Keratinocyte (primary cell): ENCODE measurements at regions not wholly inside any gene's neighbourhood (a gene's known extent, or its start where the extent isn't known, plus 50 kb on each side); places are given as distances from the start of the nearest gene placed in this dataset.

Source experiments
- DNase-seq: peaks from one replicate; pipeline ENCODE4 v3.0.0-alpha.2; 2011; ENCODE audit warnings: low read depth, missing footprints, low spot score
- FAIRE-seq: peaks from 2 replicates; lab custom pipeline; 2011; peaks lifted over from hg19 to GRCh38; lab: Jason Lieb, UNC
- H2AFZ ChIP-seq: 2 replicates; pipeline ENCODE4 v1.6.0; 2012; ENCODE audit warnings: low read length, control low read depth, inconsistent platforms; ENCODE audit not compliant: control insufficient read depth
- H3K27ac ChIP-seq: 2 replicates; pipeline ENCODE4 v1.5.1; 2011; ENCODE audit warnings: low read length; ENCODE audit not compliant: control insufficient read depth, insufficient read depth
- H3K27me3 ChIP-seq: 3 replicates; pipeline ENCODE4 v1.6.0; 2011; ENCODE audit warnings: low read length; ENCODE audit not compliant: control insufficient read depth, insufficient read depth; ENCODE audit errors: extremely low read depth
- H3K36me3 ChIP-seq, 2 experiments: 2 replicates in 1 of 2; 3 replicates in 1 of 2; pipeline ENCODE4 v1.5.1; 2011; ENCODE audit warnings: low read length in 2 of 2, mild to moderate bottlenecking in 1 of 2; ENCODE audit not compliant: control insufficient read depth in 2 of 2, insufficient read depth in 2 of 2; ENCODE audit errors: extremely low read depth in 1 of 2
- H3K4me1 ChIP-seq: 3 replicates; pipeline ENCODE4 v1.5.1; 2011; ENCODE audit warnings: low read length; ENCODE audit not compliant: control insufficient read depth, insufficient read depth; ENCODE audit errors: extremely low read depth
- H3K4me2 ChIP-seq: 3 replicates; pipeline ENCODE4 v1.6.0; 2011; ENCODE audit warnings: low read depth, low read length; ENCODE audit not compliant: control insufficient read depth, insufficient read depth; ENCODE audit errors: extremely low read depth
- H3K4me3 ChIP-seq, 3 experiments: fragments of 200-600 bp in 1 of 3; sonication (generic) in 1 of 3; 2 replicates in 2 of 3; 3 replicates in 1 of 3; pipeline ENCODE4 v1.5.1; 2011 to 2016; ENCODE audit warnings: low read length in 3 of 3, mild to moderate bottlenecking in 3 of 3, control low read depth in 2 of 3, inconsistent platforms in 1 of 3, low read depth in 1 of 3, mixed read lengths in 1 of 3, mixed run types in 1 of 3, moderate library complexity in 1 of 3; ENCODE audit not compliant: control insufficient read depth in 2 of 3, insufficient read depth in 2 of 3; ENCODE audit errors: extremely low read depth in 1 of 3
- H3K79me2 ChIP-seq: 2 replicates; pipeline ENCODE4 v1.6.0; 2012; ENCODE audit warnings: low read length; ENCODE audit not compliant: control insufficient read depth, insufficient read depth
- H3K9ac ChIP-seq: 3 replicates; pipeline ENCODE4 v1.6.0; 2011; ENCODE audit warnings: low read length; ENCODE audit not compliant: control insufficient read depth, insufficient read depth; ENCODE audit errors: extremely low read depth
- H3K9me1 ChIP-seq: 3 replicates; pipeline ENCODE4 v1.6.0; 2011; ENCODE audit warnings: low read length; ENCODE audit not compliant: control insufficient read depth, insufficient read depth; ENCODE audit errors: extremely low read depth
- H3K9me3 ChIP-seq: 2 replicates; pipeline ENCODE4 v1.5.1; 2012; ENCODE audit warnings: low read depth, low read length; ENCODE audit not compliant: control insufficient read depth
- H4K20me1 ChIP-seq: 3 replicates; pipeline ENCODE4 v1.6.0; 2011; ENCODE audit warnings: low read length; ENCODE audit not compliant: control insufficient read depth, insufficient read depth; ENCODE audit errors: extremely low read depth
- CTCF ChIP-seq, 3 experiments: IDR thresholded peaks in 1 of 3; conservative IDR thresholded peaks in 1 of 3; optimal IDR thresholded peaks in 1 of 3; 2 replicates in 2 of 3; 3 replicates in 1 of 3; pipeline versions ENCODE3 to v1.5.1; 2011; ENCODE audit warnings: low read length in 3 of 3, mild to moderate bottlenecking in 3 of 3, moderate library complexity in 2 of 3, control low read depth in 1 of 3, inconsistent platforms in 1 of 3; ENCODE audit not compliant: insufficient read depth in 2 of 3; ENCODE audit errors: extremely low read depth in 1 of 3
- EZH2 ChIP-seq: IDR thresholded peaks from one replicate; pipeline ENCODE4 v1.6.1; 2012; ENCODE audit warnings: inconsistent platforms, mild to moderate bottlenecking, low read length, moderate library complexity
- dilution Hi-C: fragments of 300-500 bp; cut with MboI; formaldehyde crosslinking; loops from one replicate; pipeline ENCODE4 v1.7.0; 2020; ENCODE audit warnings: low sequenced_read_pairs; ENCODE audit not compliant: extremely low pct_ligation_motif_present

- H3K4me1 ChIP-seq: no peaks in the 10 kb centered on the region
- no peak overlapping the region for H3K9ac ChIP-seq
- FAIRE-seq (no peak), DNase-seq (no peak)
- dilution Hi-C loops: no loop called here
- H3K27me3 ChIP-seq: peaks cover 9% of the 10 kb centered on the region
- H3K79me2 ChIP-seq: no peaks in the 10 kb centered on the region
- no peaks in the 10 kb centered on the region for H3K36me3 ChIP-seq
- H3K4me2 ChIP-seq: no peak overlapping the region
- no peak overlapping the region for H3K27ac ChIP-seq
- no peak overlapping the region for H2AFZ ChIP-seq
- no peaks in the 10 kb centered on the region for H4K20me1 ChIP-seq
- no peaks in the 10 kb centered on the region for H3K9me1 ChIP-seq
- H3K4me3 ChIP-seq: no peak overlapping the region
- no peak for TF ChIP-seq CTCF (optimal IDR thresholded peaks at IDR 0.05 in 1 of 3, IDR thresholded peaks at IDR 0.05 in 1 of 3, conservative IDR thresholded peaks at IDR 0.05 in 1 of 3; ENCODE audit: extremely low read depth in 1 of 3, insufficient read depth in 2 of 3, low read length in 3 of 3)
- no peak for TF ChIP-seq EZH2
- H3K9me3 ChIP-seq: no peaks in the 10 kb centered on the region
These were observed 78.5 kb upstream of the BHLHE23 start for GRCh38 chr20:63085151-63085861.

- no peaks in the 10 kb centered on the region for H4K20me1 ChIP-seq
- H3K27me3 ChIP-seq: peaks cover 9% of the 10 kb centered on the region
- no peaks in the 10 kb centered on the region for H3K9me1 ChIP-seq
- no peak overlapping the region for H3K27ac ChIP-seq
- no peak overlapping the region for H2AFZ ChIP-seq
- H3K4me1 ChIP-seq: no peaks in the 10 kb centered on the region
- no peak overlapping the region for H3K9ac ChIP-seq
- no peaks in the 10 kb centered on the region for H3K79me2 ChIP-seq
- H3K4me2 ChIP-seq: no peak overlapping the region
- no peaks in the 10 kb centered on the region for H3K9me3 ChIP-seq
- H3K4me3 ChIP-seq: no peak overlapping the region
- FAIRE-seq (no peak), DNase-seq (no peak)
- TF ChIP-seq CTCF (optimal IDR thresholded peaks at IDR 0.05 in 1 of 3, IDR thresholded peaks at IDR 0.05 in 1 of 3, conservative IDR thresholded peaks at IDR 0.05 in 1 of 3; ENCODE audit: extremely low read depth in 1 of 3, insufficient read depth in 2 of 3, low read length in 3 of 3): no peak
- TF ChIP-seq EZH2: no peak
- no peaks in the 10 kb centered on the region for H3K36me3 ChIP-seq
- dilution Hi-C loops: no loop called here
These were observed 77.8 kb upstream of the BHLHE23 start for GRCh38 chr20:63084563-63084927.
